ENCODE measurements at regions not wholly inside any gene's neighbourhood (a gene's known extent, or its start where the extent isn't known, plus 50 kb on each side); places are given as distances from the start of the nearest gene placed in this dataset.

- no peak for TF ChIP-seq BHLHE40 (IDR thresholded peaks at IDR 0.05; ENCODE audit: borderline replicate concordance)
- no peak for TF ChIP-seq FOXA1 (IDR thresholded peaks at IDR 0.05)
- TF ChIP-seq SP1 (IDR thresholded peaks at IDR 0.05) = no peak
- no peak for TF ChIP-seq TARDBP (IDR thresholded peaks at IDR 0.05)
- TF ChIP-seq HDGF (IDR thresholded peaks at IDR 0.05; ENCODE audit: borderline replicate concordance) = no peak
- no peak for TF ChIP-seq ZNF384 (IDR thresholded peaks at IDR 0.05)
- no peak for TF ChIP-seq FOXM1 (IDR thresholded peaks at IDR 0.05; ENCODE audit: borderline replicate concordance)
- no peak for TF ChIP-seq PKNOX1 (IDR thresholded peaks at IDR 0.05)
- no peak for TF ChIP-seq LEF1 (IDR thresholded peaks at IDR 0.05; ENCODE audit: borderline replicate concordance)
Observed at GRCh38 chr12:28681980-28682379, 467.1 kb upstream of the FAR2 start.
